HG02973 (cell line): ENCODE measurements at regions not wholly inside any gene's neighbourhood (a gene's known extent, or its start where the extent isn't known, plus 50 kb on each side); places are given as distances from the start of the nearest gene placed in this dataset.
"Not testable (repeated sequence)": the region's sequence is repeated elsewhere in the genome, so short reads cannot be mapped to it uniquely, and the experiment has no call there.

Source experiments
- ATAC-seq: cut with Tn5 transposase; IDR thresholded peaks from one replicate; pipeline ENCODE4 v1.9.1; 2021; ENCODE audit warnings: moderate library complexity; ENCODE audit not compliant: unreplicated experiment

GRCh38 chrX:4710618-4711433 lies 997.4 kb upstream of the PRKX start:
- ATAC-seq, result peak; percentile 84

- ATAC-seq, result no peak
These were observed 995.7 kb upstream of the PRKX start for GRCh38 chrX:4708970-4709760.

GRCh38 chrX:4706961-4707360 lies 993.5 kb upstream of the PRKX start:
- ATAC-seq, result no peak

- ATAC-seq, result no peak
These were observed 977.1 kb upstream of the PRKX start for GRCh38 chrX:4690521-4690920.

GRCh38 chrX:4682636-4683035 lies 969.2 kb upstream of the PRKX start:
- no peak for ATAC-seq

- no peak for ATAC-seq
These were observed 962.3 kb upstream of the PRKX start for GRCh38 chrX:4675686-4676300.

GRCh38 chrX:4674028-4674782 lies 960.8 kb upstream of the PRKX start:
- no peak for ATAC-seq

- no peak for ATAC-seq
These were observed 957.9 kb upstream of the PRKX start for GRCh38 chrX:4671344-4671743.

- ATAC-seq, result no peak
These were observed 957.2 kb upstream of the PRKX start for GRCh38 chrX:4670606-4671005.

- no peak for ATAC-seq
These were observed 955.5 kb upstream of the PRKX start for GRCh38 chrX:4668802-4669536.

- ATAC-seq, result no peak
These were observed 949.6 kb upstream of the PRKX start for GRCh38 chrX:4663085-4663484.

GRCh38 chrX:4661771-4662170 lies 948.3 kb upstream of the PRKX start:
- ATAC-seq, result no peak

GRCh38 chrX:4656419-4656818 lies 943.0 kb upstream of the PRKX start:
- no peak for ATAC-seq

GRCh38 chrX:4655743-4656142 lies 942.3 kb upstream of the PRKX start:
- ATAC-seq, result no peak

- no peak for ATAC-seq
These were observed 928.7 kb upstream of the PRKX start for GRCh38 chrX:4642114-4642513.

GRCh38 chrX:4638036-4638435 lies 924.6 kb upstream of the PRKX start:
- no peak for ATAC-seq

GRCh38 chrX:4627414-4627813 lies 914.0 kb upstream of the PRKX start:
- no peak for ATAC-seq

- ATAC-seq, result no peak
These were observed 909.2 kb upstream of the PRKX start for GRCh38 chrX:4622486-4623167.

GRCh38 chrX:4613651-4614050 lies 900.2 kb upstream of the PRKX start:
- not testable (repeated sequence) for ATAC-seq

- no peak for ATAC-seq
These were observed 875.4 kb upstream of the PRKX start for GRCh38 chrX:4588893-4589292.
